Heart left ventricle (tissue), 13 donors: ENCODE measurements at regions not wholly inside any gene's neighbourhood (a gene's known extent, or its start where the extent isn't known, plus 50 kb on each side); places are given as distances from the start of the nearest gene placed in this dataset.

Experiments
- POLR2A ChIP-seq, 2 donors: fragments of 450-650 bp; IDR thresholded peaks; one replicate each; pipeline ENCODE4 v1.6.1; 2017; ENCODE audit warnings: antibody characterized with exemption in 2 of 2, mild to moderate bottlenecking in 2 of 2, moderate library complexity in 2 of 2
- TF ChIP-seq, protein P1 (sequence below), 12 donors: fragments of 200-600 bp; sonication (generic) in 4 of 12; IDR thresholded peaks; one replicate each; pipeline versions ENCODE4 v1.5.0 to v1.8.0; 2018 to 2022; ENCODE audit warnings: antibody characterized with exemption in 12 of 12, mild to moderate bottlenecking in 5 of 12
- donor health status: ischemic (EF 13 %, LVEDD 7.1; RV severe dilation, severe dysfunction).
- donor health status: DM: no; HTN: yes; CAD: no.
- donor health status: DM: no; HTN: no; CAD: no.
- donor health status: ischemic (EF 25% LVEDD 6.9; RV normal size, moderate dysfunction).
- donor health status: ischemic (EF 25% LVEDD 5.7; RV mildly dilated, moderate dysfunction).
- donor health status: ischemic (EF 35%, LVEDD 5.7; RV mildly dilated, moderate dysfunction).
- donor health status: nonischemic (EF 11% LVEDD 7.7; RV severe dilation, severe dysfunction).
- donor health status: DM: yes; HTN: yes; CAD: no.
- donor health status: PGD.
- donor health status: ischemic (EF 29% LVEDD 5.4; RV normal size, mild dysfunction).
- donor health status: nonischemic (EF 23%, LVEDD 6.1; RV moderate dilation, normal function).

DNA sequence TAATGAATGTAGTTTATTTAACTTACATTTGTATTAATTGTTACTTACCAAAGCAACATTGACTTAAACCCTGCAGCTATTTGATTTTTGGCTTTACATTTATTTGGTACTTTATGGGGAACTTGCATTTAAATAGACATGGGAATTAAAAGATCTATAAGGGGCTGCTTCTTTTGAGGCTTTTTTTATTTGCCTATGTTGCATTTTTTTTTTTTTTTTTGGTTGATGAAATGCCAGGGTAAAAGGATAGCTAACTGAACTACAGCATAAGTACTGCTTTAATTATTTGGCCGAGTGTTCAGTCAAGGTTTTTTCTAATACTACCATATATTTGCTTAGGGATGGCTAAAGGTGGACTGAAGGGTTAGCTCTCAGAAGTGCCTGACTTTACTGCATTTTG is 62.5 kb upstream of the CDH4 start:
- no peak for TF ChIP-seq POLR2A (IDR thresholded peaks at IDR 0.05)
- TF ChIP-seq, protein P1, sequence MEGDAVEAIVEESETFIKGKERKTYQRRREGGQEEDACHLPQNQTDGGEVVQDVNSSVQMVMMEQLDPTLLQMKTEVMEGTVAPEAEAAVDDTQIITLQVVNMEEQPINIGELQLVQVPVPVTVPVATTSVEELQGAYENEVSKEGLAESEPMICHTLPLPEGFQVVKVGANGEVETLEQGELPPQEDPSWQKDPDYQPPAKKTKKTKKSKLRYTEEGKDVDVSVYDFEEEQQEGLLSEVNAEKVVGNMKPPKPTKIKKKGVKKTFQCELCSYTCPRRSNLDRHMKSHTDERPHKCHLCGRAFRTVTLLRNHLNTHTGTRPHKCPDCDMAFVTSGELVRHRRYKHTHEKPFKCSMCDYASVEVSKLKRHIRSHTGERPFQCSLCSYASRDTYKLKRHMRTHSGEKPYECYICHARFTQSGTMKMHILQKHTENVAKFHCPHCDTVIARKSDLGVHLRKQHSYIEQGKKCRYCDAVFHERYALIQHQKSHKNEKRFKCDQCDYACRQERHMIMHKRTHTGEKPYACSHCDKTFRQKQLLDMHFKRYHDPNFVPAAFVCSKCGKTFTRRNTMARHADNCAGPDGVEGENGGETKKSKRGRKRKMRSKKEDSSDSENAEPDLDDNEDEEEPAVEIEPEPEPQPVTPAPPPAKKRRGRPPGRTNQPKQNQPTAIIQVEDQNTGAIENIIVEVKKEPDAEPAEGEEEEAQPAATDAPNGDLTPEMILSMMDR (IDR thresholded peaks at IDR 0.05) = no peak
